Eye (tissue), 1 donor: ENCODE measurements at regions not wholly inside any gene's neighbourhood (a gene's known extent, or its start where the extent isn't known, plus 50 kb on each side); places are given as distances from the start of the nearest gene placed in this dataset.
"Not testable (repeated sequence)": the region's sequence is repeated elsewhere in the genome, so short reads cannot be mapped to it uniquely, and the experiment has no call there.

ENCODE experiments used
- DNase-seq: peaks from one replicate; pipeline ENCODE4 v3.0.0-alpha.2; 2015

DNA sequence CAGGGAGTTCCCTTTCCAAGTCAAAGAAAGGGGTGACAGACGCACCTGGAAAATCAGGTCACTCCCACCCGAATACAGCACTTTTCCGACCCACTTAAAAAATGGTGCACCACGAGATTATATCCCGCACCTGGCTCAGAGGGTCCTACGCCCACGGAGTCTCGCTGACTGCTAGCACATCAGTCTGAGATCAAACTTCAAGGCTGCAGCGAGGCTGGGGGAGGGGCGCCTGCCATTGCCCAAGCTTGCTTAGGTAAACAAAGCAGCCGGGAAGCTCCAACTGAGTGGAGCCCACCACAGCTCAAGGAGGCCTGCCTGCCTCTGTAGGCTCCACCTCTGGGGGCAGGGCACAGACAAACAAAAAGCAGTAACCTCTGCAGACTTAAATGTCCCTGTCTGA lies 277.8 kb upstream of the ARHGAP42 start:
- DNase-seq = not testable (repeated sequence)

DNA sequence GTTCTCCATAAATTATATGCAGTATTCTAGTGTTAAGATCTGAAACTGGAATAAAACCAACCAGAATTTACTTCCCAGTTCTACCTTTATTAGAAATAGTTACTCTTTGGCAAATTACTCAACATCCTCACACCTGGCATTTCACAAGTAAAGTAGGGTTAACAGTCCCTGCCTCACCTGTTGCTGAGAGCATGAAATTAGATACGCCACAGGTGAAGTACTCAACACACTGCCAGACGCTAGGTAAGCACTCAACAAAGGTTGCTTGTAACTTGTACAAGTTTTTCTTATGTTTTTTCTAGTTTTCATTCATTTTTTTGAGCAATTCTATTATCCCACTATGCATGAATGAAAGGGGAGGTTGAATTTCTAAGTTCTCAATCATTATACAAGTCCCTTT lies 267.6 kb upstream of the ARHGAP42 start:
- no peak for DNase-seq

DNA sequence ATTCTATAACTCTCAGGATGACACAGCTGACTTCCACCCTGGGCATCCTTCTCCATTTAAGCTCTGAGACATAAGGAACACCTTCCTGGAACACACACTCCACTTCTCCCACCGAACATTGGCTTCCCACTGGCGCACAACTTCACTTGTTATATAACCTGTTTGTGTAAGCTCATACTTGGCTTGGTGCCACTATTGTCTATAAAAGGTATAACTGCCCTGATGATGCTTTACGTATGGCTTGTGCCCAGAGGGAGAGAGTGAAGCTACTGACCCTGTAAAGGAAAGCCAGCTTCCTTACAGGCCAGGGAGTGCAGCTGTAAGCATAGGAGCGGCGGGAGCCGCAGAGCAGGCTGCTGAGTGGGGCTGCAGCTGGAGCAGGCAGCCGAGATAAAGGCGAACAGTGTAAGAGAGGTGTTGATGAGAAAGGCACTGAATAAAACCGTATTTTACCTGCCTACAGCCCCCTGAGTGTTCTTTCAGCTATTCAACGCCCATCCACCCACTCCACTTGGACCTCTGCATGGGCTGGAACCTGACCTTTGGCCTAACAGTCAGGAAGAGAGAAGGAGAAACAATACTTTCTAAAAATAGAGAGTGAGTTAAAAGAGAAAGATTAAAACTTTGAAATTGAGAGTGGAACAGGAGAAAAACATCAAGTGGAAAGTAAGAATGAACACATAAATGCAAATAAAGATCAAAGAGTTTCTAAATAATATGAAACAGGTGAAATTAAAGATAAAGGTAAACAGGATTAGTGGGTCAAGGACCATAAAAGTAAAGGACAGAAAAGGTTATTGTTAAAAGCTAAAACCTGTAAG lies 252.1 kb upstream of the ARHGAP42 start:
- DNase-seq = no peak

DNA sequence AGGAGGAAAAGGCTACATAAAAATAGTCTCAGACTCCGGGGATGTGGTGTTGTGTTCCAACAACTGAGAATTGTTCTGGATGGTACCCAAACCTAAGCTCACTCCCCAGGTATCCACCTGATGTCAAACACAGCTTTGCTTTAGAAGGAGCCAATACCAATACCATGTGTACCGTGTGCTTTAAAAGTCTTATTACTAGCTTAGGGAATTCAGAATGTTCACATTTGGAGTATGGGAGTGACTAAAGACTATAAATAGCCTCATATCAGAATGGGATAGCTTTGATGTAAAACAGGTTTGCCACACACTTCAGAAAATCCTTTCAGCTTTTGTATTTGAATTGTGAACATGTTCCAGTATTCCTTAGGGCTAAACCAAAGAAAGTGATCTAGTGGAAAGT lies 248.7 kb upstream of the ARHGAP42 start:
- no peak for DNase-seq

DNA sequence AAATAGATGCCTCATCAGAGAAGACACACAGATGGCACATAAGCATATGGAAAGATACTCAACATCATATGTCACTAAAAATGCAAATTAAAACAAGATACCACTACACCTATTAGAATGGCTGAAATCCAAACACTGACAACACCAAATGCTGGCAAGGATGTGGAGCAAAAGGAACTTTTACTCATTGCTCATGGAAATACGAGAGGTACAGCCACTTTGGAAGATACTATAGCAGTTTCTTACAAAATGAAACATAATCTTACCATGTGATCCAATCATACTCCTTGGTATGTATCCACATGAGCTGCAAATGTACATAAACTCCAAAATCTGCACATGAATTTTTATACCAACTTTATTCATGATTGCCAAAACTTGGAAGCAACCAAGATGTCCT lies 246.0 kb upstream of the ARHGAP42 start:
- DNase-seq = no peak

DNA sequence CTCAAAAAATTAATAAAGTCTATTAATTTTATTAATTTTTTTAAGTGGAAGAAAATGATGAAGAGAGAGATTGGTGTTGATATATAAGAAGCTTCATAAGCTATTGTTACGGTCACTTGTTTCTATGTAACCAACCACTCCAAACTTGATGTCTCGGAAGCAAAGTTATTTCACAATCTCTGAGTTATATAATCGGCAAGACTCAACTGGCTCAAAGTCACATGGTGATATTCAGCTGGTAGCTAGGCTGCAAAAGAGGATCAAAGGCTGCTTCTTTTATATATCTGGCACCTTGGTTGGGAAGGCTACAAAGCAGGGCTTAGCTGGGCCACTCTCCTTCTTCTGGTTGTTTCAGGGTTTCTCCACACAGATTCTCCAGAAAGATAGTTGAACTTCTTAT lies 245.1 kb upstream of the ARHGAP42 start:
- no peak for DNase-seq

DNA sequence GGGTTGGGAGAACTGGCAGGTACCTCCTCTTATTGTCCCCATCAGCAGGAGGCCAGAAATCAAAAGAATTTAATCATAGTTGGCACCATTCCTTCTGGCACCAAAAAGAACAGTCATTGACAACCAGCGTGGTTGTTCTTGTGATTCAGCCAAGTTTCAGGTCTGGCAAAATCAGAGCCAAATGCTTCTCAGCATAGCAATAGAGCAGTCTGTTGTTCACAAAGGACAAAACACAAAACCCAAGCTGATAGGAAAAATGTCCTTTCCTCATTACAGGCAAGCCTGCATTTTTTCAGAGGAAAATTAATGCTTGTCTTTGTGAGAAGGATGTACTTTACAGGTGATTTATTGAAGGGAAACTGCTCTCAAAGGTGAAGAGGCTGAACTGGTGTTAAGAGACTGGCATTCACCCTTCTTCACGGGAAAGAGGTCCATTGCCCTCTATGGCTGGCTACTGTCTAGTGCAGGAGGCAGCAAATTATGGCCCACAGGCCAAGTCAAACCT lies 241.8 kb upstream of the ARHGAP42 start:
- no peak for DNase-seq

DNA sequence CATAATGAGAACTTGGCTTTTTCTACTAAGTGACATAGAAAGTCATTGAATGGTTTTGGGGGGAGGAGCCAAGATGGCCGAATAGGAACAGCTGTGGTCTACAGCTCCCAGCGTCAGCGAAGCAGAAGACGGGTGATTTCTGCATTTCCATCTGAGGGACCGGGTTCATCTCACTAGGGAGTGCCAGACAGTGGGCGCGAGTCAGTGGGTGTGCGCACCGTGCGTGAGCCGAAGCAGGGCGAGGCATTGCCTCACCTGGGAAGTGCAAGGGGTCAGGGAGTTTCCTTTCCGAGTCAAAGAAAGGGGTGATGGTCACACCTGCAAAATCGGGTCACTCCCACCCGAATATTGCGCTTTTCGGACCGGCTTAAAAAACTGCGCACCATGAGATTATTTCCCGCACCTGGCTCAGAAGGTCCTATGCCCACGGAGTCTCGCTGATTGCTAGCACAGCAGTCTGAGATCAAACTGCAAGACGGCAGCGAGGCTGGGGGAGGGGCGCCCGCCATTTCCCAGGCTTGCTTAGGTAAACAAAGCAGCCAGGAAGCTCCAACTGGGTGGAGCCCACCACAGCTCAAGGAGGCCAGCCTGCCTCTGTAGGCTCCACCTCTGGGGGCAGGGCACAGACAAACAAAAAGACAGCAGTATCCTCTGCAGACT lies 235.2 kb upstream of the ARHGAP42 start:
- not testable (repeated sequence) for DNase-seq

DNA sequence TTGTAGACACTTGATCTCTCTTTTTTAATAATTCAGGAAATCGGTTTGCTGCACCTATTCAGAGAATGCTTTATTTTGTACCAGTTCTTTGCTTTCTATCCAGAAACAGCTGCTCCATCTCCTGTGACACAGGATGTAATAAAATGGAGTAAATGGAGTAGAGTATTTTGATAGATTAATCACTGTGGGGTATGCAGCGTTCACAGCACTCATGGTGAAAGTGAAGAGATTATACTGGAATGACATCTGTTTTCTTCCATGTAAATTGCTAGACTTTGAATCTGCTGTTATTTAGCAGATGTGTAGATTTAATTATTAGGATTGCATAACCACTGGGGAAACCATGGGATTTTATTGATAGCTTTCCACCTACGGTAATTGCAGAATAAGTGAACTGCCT lies 227.3 kb upstream of the ARHGAP42 start:
- no peak for DNase-seq

DNA sequence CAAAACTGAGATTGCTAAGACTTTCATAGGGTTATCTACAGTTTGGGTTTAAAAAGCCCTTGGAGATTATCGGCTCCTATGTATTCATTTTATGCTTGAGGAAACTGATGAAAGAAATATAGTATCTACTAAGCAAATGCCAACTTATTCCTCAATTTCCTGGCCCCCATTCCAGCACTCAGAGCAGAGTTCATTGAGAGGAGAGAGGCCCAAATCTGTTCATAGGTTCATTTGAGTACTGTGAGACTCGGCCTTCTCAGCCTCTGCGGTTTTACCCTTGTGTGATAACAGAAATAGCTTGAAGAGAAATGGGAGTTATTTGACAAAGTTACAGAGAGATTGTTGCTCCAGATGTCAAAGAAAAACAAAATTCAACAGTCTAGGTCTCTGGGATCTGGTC lies 226.7 kb upstream of the ARHGAP42 start:
- no peak for DNase-seq

DNA sequence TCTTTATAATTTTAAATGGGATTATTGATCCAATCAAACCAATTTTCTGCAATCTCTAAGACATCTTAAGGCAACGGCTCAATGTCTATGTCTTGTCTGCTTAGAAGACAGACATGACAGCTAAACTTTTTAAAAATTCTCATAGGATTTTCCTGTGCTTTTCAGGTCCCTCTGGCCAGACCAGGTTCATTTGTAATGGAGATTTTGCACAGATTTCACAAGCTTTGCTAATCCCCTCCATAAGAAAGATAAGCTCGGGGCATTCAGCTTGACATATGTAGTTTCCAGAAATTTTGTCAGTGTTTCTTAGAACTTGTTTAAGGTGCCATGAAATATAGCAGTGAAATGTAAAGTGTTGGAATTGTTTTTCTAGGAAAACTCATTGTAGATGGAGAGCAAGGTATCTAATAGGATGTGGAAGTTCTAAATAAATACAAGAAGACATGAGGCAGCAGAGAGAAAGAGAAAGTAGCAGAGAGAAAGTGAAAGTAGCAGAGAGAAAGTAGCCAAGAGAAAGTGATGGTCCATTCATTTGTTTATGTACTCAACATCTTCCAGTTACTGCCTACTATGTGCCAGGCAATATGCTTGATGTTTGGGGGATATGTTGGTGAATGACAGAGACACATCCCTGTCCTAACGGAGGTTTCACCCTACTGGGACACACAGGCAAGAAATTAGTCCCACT lies 219.1 kb upstream of the ARHGAP42 start:
- DNase-seq = no peak

DNA sequence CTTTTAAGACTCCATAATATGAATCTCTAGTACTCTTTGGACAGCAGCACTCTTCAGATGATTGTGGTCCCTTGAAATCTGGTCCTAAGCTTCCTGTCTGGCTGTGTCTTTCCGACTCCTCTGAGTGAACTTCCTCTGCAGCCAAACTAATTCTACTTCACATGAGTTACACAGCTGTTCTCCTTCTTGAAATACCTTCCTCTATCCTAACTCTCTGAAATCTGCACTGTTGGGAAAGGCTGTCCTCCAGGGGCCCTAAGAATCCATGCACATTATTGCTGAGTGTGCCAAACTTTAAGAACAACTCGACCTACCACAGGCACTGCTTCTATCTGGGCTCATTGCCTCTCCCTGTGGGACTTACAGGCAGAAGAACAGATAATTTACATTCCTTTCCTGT lies 217.3 kb upstream of the ARHGAP42 start:
- DNase-seq = peak; percentile 30

DNA sequence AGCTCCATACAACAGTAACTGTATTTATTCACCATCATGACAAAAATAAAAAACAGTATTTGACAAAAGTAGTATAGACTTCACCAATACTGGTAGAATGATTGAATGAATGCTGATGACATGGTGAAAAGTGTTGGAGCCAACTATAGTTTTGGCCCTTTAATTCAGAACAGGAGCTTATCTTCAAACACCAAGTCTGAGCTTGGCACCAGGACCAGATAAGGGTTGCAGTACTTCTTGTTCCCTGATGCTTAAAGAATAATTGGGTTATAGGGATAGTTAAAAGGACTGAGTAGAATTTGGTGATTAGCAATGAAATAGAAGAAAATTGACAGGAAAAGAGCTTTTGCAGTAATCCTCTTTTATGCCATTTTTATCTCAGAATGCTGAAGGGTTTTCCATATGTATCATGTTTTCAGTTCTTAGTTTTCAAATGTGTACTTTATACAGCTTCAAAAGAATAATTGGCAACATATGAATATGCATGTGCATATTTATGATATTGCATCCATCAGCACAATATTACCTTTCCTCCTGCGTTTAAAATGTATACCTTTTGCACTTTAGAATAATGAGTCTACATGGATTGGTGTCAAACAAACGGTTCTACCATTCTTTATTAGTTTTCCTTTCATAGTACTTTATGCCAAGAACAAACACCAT lies 214.2 kb upstream of the ARHGAP42 start:
- no peak for DNase-seq

DNA sequence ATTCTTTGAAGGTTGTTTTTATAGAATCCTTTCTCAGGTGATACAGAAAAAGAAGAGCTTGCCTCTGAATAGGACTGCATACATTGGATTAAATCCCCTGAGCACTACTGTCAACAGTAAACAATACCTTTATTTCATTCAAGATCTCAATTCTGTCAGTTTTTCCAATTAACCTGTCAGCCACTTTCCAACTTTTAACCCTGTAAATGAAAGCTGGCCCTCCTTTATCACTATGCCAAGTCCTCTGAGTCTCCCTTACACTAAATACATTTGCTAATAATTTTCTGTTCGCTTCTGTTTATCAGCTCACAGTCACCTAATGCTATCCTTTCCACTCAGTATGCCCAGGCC lies 213.7 kb upstream of the ARHGAP42 start:
- DNase-seq = no peak

DNA sequence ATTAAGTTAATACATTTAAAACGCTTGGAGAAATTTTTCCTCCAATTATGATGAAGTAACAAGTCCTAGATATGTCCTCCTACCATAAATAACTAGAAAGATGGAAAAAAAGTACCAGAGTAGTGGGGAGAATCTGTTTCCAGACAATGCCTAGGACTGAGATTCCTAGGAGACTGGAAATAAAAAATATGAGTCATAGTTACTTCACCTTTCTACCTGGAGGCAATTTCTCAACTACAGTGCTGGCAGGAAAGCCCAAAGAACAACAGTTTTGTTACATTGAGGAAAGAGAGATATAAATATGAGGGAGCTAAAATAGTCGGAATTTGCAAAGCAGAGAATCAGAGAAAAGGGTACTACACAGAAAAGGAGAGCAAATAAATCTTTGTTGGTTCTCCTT lies 202.1 kb upstream of the ARHGAP42 start:
- no peak for DNase-seq

DNA sequence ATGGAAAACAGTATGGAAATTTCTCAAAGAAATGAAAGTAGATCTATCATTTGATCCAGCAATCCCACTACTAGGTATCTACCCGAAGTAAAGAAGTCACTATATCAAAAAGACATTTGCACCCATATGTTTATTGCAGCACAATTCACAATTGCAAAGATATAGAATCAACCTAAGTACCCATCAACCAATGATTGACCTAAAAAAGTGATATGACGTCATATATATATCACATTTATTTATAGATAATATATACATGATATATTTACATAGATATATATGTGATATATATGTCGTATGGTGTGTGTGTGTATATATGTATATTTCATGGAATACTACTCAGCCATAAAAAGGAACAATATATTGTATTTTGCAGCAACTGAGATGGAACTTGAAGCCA lies 188.3 kb upstream of the ARHGAP42 start:
- DNase-seq = no peak

DNA sequence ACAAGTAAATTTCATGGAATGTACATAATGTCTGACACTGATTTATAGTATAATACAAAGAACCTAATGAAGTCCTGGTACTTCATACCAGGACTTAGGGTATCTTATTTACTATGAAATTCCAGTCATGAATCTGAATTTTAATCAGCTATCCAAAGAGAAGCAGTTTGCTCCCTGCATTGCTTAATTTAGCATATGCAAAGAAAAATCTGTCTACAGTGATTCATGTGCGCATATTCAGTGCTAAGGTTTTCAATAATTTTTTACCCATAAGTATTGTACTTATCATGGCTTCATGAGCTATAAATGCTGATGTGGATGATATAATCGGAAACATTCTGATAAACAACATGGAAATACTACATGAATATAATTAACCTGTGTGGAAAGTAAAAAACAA lies 185.6 kb upstream of the ARHGAP42 start:
- no peak for DNase-seq

DNA sequence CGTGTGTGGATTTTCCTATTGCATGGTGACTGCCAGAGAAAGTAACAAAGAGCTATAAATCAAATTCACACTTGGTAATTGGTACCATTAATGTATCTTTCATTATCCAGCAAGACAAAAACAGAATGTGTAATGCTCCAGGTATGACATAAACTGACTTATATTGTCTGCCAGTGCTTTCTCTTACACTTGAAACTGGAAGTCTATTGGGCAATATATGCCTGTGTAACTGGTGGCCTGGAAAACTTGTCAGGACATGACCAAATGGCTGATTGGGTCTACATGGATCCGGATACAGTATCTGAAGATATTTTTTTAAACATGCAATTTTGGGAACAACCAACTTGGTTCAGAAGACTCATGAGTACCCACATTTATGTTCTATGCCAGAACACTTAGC lies 174.6 kb upstream of the ARHGAP42 start:
- no peak for DNase-seq

DNA sequence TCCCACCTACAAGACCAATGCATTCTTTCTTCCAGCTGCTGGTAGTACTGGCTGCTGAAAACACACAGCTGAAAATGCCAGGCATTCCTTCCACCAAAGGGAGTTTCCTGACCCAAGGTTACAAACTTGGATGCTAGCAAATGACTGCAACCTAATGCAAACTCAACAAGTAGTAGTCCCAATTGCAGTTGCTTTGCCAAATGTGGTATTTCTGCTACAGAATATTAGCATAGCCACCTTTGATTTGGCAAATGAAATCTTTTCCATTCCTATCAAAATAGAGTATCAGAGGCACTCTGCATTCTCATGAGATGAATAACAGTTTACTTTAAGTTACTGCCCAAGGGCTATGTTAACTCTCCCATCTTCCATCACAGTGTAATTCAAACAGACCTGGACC lies 172.0 kb upstream of the ARHGAP42 start:
- no peak for DNase-seq

DNA sequence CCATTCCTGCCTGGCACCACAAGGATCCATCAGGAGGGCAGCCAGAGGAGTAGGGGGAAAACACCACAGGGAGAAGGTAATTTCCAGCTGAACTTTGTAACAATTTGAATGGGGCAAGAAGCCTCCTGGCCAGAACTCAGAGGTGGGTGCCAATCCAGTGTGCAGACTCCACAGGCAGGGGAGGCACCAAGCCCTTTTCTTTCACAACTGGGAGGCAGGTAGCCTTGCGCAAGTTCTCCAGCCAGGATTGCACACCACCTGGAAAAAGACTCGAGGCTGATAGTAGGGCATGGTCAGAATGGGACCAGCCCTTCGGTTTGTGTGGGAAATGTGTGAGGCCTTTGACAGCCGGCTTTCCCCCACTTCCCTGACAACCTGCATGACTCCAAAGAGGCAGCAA lies 161.9 kb upstream of the ARHGAP42 start:
- DNase-seq = no peak

DNA sequence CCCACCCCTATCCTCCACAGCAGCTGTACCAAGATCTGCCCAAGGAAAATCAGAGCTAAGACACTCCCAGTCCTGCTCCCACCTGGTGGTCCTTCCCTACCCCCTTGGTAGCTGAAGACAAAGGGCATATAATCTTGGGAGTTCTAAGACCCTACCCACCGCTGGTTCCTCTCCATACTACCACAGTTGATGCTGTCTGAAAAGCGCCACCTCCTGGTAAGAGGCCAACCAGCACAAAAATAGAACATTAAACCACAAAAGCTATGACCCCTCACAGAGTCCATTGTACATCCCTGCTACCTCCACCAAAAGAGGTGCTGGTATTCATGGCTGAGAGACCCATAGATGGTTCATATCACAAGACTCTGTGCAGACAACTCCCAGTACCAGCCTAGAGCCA lies 161.5 kb upstream of the ARHGAP42 start:
- no peak for DNase-seq

DNA sequence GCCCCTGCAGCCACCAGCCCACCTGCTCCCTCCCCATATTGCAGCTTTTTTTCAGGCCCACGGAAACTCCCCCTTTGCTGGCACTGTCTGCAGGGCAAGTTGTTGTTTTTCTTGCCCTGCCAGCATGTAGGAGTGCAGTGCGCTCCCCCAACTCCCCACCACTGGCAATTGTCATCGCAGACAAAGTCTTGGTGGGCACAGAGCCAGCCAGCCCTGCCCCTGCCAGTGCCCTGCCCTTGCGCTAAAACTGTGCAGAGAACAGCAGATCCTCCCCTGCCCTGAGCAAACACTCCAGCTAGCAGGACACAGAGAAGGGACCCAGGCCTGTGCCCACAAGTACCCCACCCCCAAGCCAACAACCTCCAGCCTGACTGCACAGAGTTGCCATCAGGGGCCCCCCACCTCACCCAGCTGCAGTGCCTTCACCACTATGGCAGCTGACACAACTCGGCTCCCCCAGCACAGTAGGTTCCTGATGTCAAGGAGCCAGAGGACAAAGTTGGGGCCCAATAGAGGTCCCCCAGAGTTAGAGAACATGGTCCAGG lies 158.1 kb upstream of the ARHGAP42 start:
- DNase-seq = no peak

DNA sequence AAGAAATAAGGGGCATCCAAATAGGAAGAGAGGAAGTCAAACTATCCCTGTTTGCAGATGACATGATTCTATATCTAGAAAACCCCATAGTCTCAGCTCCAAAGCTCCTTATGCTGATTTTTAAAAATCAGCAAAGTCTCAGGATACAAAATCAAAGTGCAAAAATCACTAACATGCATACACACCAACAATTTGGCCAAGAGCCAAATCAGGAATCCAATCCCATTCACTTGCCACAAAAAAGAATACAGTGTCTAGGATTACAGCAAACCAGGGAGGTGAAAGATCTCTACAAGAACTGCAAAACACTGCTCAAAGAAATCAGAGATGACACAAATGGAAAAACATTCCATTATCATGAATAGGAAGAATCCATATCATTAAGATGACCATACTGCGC lies 155.8 kb upstream of the ARHGAP42 start:
- DNase-seq = not testable (repeated sequence)
